Liver (tissue), 8 donors: ENCODE measurements at regions not wholly inside any gene's neighbourhood (a gene's known extent, or its start where the extent isn't known, plus 50 kb on each side); places are given as distances from the start of the nearest gene placed in this dataset.
A peak's percentile ranks its signal among the peaks of the same experiment; 100 is the strongest.

Experiments
- DNase-seq: peaks from one replicate; pipeline ENCODE4 v3.0.0-alpha.2; 2017; ENCODE audit warnings: low spot score
- H3K27ac ChIP-seq, 2 donors: one replicate each; pipeline ENCODE4 v1.7.0; 2013; ENCODE audit warnings: inconsistent platforms in 2 of 2, low read length in 2 of 2, control low read depth in 1 of 2, low read depth in 1 of 2, mild to moderate bottlenecking in 1 of 2
- H3K27me3 ChIP-seq, 4 donors: one replicate each; pipeline versions ENCODE4 v1.6.1 to v1.7.0; 2013; ENCODE audit warnings: low read length in 3 of 4, inconsistent platforms in 1 of 4, mild to moderate bottlenecking in 1 of 4, moderate library complexity in 1 of 4; ENCODE audit not compliant: control insufficient read depth in 4 of 4, insufficient read depth in 4 of 4
- H3K36me3 ChIP-seq, 4 donors: one replicate each; pipeline versions ENCODE4 v1.6.1 to v1.7.0; 2013; ENCODE audit warnings: low read length in 3 of 4, mild to moderate bottlenecking in 3 of 4, low read depth in 1 of 4, moderate library complexity in 1 of 4; ENCODE audit not compliant: control insufficient read depth in 4 of 4, insufficient read depth in 3 of 4
- H3K4me1 ChIP-seq, 4 donors: one replicate each; pipeline versions ENCODE4 v1.6.1 to v1.7.0; 2013; ENCODE audit warnings: low read length in 3 of 4, mild to moderate bottlenecking in 3 of 4, moderate library complexity in 1 of 4; ENCODE audit not compliant: control insufficient read depth in 4 of 4, insufficient read depth in 4 of 4
- H3K4me3 ChIP-seq, 3 donors: one replicate each; pipeline versions ENCODE4 v1.6.1 to v1.7.0; 2013; ENCODE audit warnings: low read length in 3 of 3, control low read depth in 1 of 3, low read depth in 1 of 3, mild to moderate bottlenecking in 1 of 3
- H3K9ac ChIP-seq, 2 donors: one replicate each; pipeline ENCODE4 v1.7.0; 2013; ENCODE audit warnings: low read length in 2 of 2, mild to moderate bottlenecking in 2 of 2, moderate library complexity in 2 of 2, control low read depth in 1 of 2, low read depth in 1 of 2
- H3K9me3 ChIP-seq, 4 donors: one replicate each; pipeline versions ENCODE4 v1.6.1 to v1.7.0; 2013; ENCODE audit warnings: low read length in 3 of 4; ENCODE audit not compliant: control insufficient read depth in 4 of 4
- ATF3 ChIP-seq: IDR thresholded peaks from 2 replicates; pipeline ENCODE4 v1.6.1; 2016; ENCODE audit warnings: antibody characterized with exemption
- EGR1 ChIP-seq, 2 donors: IDR thresholded peaks; 2 replicates each; pipeline ENCODE4 v1.6.1; 2016 to 2018; ENCODE audit warnings: antibody characterized with exemption in 2 of 2, low read depth in 2 of 2
- FOXA1 ChIP-seq: IDR thresholded peaks from 2 replicates; pipeline ENCODE4 v1.6.1; 2016; ENCODE audit warnings: antibody characterized with exemption
- FOXA2 ChIP-seq: IDR thresholded peaks from 2 replicates; pipeline ENCODE4 v1.6.1; 2016; ENCODE audit warnings: antibody characterized with exemption
- GABPA ChIP-seq, 2 donors: IDR thresholded peaks in 1 of 2; conservative IDR thresholded peaks in 1 of 2; 2 replicates each; pipeline ENCODE4 v1.6.1; 2016; ENCODE audit warnings: antibody characterized with exemption in 2 of 2, mild to moderate bottlenecking in 1 of 2, moderate library complexity in 1 of 2
- HNF4A ChIP-seq, 2 donors: conservative IDR thresholded peaks; 2 replicates each; pipeline ENCODE4 v1.6.1; 2016; ENCODE audit warnings: antibody characterized with exemption in 2 of 2, mild to moderate bottlenecking in 2 of 2
- HNF4G ChIP-seq: IDR thresholded peaks from 2 replicates; pipeline ENCODE4 v1.6.1; 2016; ENCODE audit warnings: antibody characterized with exemption
- JUND ChIP-seq, 2 donors: IDR thresholded peaks; 2 replicates each; pipeline ENCODE4 v1.6.1; 2016; ENCODE audit warnings: antibody characterized with exemption in 2 of 2
- NR2F2 ChIP-seq: IDR thresholded peaks from 2 replicates; pipeline ENCODE4 v1.6.1; 2016; ENCODE audit warnings: antibody characterized with exemption
- RAD21 ChIP-seq, 2 donors: IDR thresholded peaks; 2 replicates each; pipeline ENCODE4 v1.6.1; 2016; ENCODE audit warnings: antibody characterized with exemption in 2 of 2, mild to moderate bottlenecking in 2 of 2
- REST ChIP-seq: IDR thresholded peaks from 2 replicates; pipeline ENCODE4 v1.6.1; 2016; ENCODE audit warnings: antibody characterized with exemption, mild to moderate bottlenecking
- RXRA ChIP-seq, 2 donors: IDR thresholded peaks; 2 replicates each; pipeline ENCODE4 v1.6.1; 2017 to 2018; ENCODE audit warnings: antibody characterized with exemption in 2 of 2, mild to moderate bottlenecking in 1 of 2
- SP1 ChIP-seq: IDR thresholded peaks from 2 replicates; pipeline ENCODE4 v1.6.1; 2018; ENCODE audit warnings: antibody characterized with exemption, mild to moderate bottlenecking
- TAF1 ChIP-seq: conservative IDR thresholded peaks from 2 replicates; pipeline ENCODE4 v1.6.1; 2016; ENCODE audit warnings: antibody characterized with exemption, mild to moderate bottlenecking
- YY1 ChIP-seq: IDR thresholded peaks from 2 replicates; pipeline ENCODE4 v1.6.1; 2016; ENCODE audit warnings: antibody characterized with exemption, mild to moderate bottlenecking
- WGBS: extraction: QIAGEN DNeasy Blood & Tissue Kit; methylation state at CpG from one replicate; pipeline ENCODE4 v1.1.7; 2013; 5-methylcytosine and 5-hydroxymethylcytosine counted together
- TF ChIP-seq, protein P1 (sequence below): fragments of 150-350 bp; IDR thresholded peaks from 2 replicates; pipeline ENCODE4 v1.5.1; 2017; ENCODE audit warnings: improper control_type of control experiment, low read depth, low read length; ENCODE audit not compliant: missing input control
- TF ChIP-seq, protein P2 (sequence below): IDR thresholded peaks from 2 replicates; pipeline ENCODE4 v1.6.1; 2016; ENCODE audit warnings: antibody characterized with exemption
- TF ChIP-seq, protein P3 (sequence below): IDR thresholded peaks from 2 replicates; pipeline ENCODE4 v1.6.1; 2016; ENCODE audit warnings: antibody characterized with exemption
- donor health status: healthy.
- donor health status: healthy.
- donor health status: healthy.
- donor health status: healthy.
- donor health status: healthy.

DNA sequence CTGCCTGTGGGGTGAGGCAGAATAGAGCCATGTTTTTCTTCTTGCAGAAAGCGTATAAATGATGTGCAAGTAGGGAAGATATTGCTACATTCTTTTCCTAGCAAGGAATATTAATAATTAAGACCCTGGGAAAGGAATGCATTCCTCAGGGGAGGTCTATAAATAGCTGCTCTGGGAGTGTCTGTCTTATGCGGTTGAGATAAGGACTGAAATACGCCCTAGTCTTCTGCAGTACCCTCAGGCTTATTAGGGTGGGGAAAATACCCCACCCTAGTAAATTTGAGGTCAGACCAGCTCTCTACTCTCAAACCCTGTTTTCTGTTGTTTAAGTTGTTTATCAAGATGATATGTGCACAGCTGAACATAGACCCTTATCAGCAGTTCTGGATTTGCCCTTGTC, 155.9 kb upstream of the HMCN1 start:
- TF ChIP-seq, protein P1, sequence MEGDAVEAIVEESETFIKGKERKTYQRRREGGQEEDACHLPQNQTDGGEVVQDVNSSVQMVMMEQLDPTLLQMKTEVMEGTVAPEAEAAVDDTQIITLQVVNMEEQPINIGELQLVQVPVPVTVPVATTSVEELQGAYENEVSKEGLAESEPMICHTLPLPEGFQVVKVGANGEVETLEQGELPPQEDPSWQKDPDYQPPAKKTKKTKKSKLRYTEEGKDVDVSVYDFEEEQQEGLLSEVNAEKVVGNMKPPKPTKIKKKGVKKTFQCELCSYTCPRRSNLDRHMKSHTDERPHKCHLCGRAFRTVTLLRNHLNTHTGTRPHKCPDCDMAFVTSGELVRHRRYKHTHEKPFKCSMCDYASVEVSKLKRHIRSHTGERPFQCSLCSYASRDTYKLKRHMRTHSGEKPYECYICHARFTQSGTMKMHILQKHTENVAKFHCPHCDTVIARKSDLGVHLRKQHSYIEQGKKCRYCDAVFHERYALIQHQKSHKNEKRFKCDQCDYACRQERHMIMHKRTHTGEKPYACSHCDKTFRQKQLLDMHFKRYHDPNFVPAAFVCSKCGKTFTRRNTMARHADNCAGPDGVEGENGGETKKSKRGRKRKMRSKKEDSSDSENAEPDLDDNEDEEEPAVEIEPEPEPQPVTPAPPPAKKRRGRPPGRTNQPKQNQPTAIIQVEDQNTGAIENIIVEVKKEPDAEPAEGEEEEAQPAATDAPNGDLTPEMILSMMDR = no peak
- TF ChIP-seq HNF4A (conservative IDR thresholded peaks at IDR 0.05) = no peak
- TF ChIP-seq GABPA (IDR thresholded peaks at IDR 0.05 in 1 of 2, conservative IDR thresholded peaks at IDR 0.05 in 1 of 2) = no peak
- no peak for TF ChIP-seq HNF4G
- TF ChIP-seq, protein P2, sequence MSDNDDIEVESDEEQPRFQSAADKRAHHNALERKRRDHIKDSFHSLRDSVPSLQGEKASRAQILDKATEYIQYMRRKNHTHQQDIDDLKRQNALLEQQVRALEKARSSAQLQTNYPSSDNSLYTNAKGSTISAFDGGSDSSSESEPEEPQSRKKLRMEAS = no peak
- TF ChIP-seq RXRA (IDR thresholded peaks at IDR 0.05) = no peak
- TF ChIP-seq NR2F2 = no peak
- TF ChIP-seq EGR1 (IDR thresholded peaks at IDR 0.05; ENCODE audit: low read depth in 2 of 2) = no peak
- TF ChIP-seq JUND (IDR thresholded peaks at IDR 0.05) = no peak
- H3K27ac ChIP-seq = no peak overlapping the region
- H3K9me3 ChIP-seq = peaks cover 5 to 23% (median 8%) of the 10 kb centered on the region in 4 donors
- 93% methylated on average over 3 of the region's 3 CpGs for WGBS
- H3K4me1 ChIP-seq = peaks cover 0 to 5% (median 4%) of the 10 kb centered on the region in 4 donors
- no peaks in the 10 kb centered on the region for H3K27me3 ChIP-seq
- H3K36me3 ChIP-seq = no peaks in the 10 kb centered on the region
- no peak for DNase-seq
- H3K9ac ChIP-seq = no peak overlapping the region
- no peak overlapping the region for H3K4me3 ChIP-seq

GRCh38 chr1:185574139-185574875, 159.9 kb upstream of the HMCN1 start:
- H3K27ac ChIP-seq = no peak overlapping the region
- peaks cover 0 to 5% (median under 1%) of the 10 kb centered on the region in 4 donors for H3K9me3 ChIP-seq
- peaks cover 0 to 8% (median 5%) of the 10 kb centered on the region in 4 donors for H3K4me1 ChIP-seq
- no peaks in the 10 kb centered on the region for H3K36me3 ChIP-seq
- no peak overlapping the region for H3K9ac ChIP-seq
- peak overlapping the region in 1 of 3 donors; percentile 3 for H3K4me3 ChIP-seq
- H3K27me3 ChIP-seq = no peaks in the 10 kb centered on the region
- 82% methylated on average over 4 of the region's 4 CpGs for WGBS
- no peak for DNase-seq
- TF ChIP-seq RAD21 (IDR thresholded peaks at IDR 0.05) (no peak), YY1 (no peak), NR2F2 (no peak), FOXA1 (no peak), REST (no peak), EGR1 (IDR thresholded peaks at IDR 0.05; ENCODE audit: low read depth in 2 of 2) (no peak), TAF1 (no peak), ATF3 (no peak), JUND (IDR thresholded peaks at IDR 0.05) (no peak), FOXA2 (no peak), HNF4G (no peak), HNF4A (conservative IDR thresholded peaks at IDR 0.05) (no peak), RXRA (IDR thresholded peaks at IDR 0.05) (no peak), GABPA (IDR thresholded peaks at IDR 0.05 in 1 of 2, conservative IDR thresholded peaks at IDR 0.05 in 1 of 2) (no peak), SP1 (no peak)
- TF ChIP-seq, protein P3, sequence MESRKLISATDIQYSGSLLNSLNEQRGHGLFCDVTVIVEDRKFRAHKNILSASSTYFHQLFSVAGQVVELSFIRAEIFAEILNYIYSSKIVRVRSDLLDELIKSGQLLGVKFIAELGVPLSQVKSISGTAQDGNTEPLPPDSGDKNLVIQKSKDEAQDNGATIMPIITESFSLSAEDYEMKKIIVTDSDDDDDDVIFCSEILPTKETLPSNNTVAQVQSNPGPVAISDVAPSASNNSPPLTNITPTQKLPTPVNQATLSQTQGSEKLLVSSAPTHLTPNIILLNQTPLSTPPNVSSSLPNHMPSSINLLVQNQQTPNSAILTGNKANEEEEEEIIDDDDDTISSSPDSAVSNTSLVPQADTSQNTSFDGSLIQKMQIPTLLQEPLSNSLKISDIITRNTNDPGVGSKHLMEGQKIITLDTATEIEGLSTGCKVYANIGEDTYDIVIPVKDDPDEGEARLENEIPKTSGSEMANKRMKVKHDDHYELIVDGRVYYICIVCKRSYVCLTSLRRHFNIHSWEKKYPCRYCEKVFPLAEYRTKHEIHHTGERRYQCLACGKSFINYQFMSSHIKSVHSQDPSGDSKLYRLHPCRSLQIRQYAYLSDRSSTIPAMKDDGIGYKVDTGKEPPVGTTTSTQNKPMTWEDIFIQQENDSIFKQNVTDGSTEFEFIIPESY = no peak
- TF ChIP-seq, protein P1 = no peak
- TF ChIP-seq, protein P2 = no peak
